ENCODE measurements at regions not wholly inside any gene's neighbourhood (a gene's known extent, or its start where the extent isn't known, plus 50 kb on each side); places are given as distances from the start of the nearest gene placed in this dataset.

DNA sequence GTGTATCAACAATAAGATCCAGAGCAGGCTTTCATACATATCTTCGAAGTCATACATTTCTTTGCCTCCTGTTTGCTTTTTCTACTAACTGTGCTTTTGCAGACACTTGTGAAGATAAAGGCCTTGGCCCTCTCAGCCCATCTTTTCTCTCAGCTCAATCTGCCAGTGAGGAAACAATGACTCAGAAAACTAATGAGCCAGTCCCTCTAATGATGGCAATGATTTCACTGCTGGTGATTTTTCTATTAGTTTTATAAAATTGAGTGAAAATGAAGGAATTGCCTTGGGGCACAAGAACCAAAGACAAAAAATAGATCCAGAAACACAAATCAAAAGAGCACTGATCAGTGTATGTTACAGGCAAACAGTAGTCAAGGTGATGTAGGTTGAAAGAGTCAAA is 167.7 kb upstream of the PPP2R2B start:
- DNase-seq (ENCODE audit: low read depth), result no peak
- H3K4me3 ChIP-seq (ENCODE audit: low read depth, low read length), result no peak overlapping the region
- TF ChIP-seq, protein P1, sequence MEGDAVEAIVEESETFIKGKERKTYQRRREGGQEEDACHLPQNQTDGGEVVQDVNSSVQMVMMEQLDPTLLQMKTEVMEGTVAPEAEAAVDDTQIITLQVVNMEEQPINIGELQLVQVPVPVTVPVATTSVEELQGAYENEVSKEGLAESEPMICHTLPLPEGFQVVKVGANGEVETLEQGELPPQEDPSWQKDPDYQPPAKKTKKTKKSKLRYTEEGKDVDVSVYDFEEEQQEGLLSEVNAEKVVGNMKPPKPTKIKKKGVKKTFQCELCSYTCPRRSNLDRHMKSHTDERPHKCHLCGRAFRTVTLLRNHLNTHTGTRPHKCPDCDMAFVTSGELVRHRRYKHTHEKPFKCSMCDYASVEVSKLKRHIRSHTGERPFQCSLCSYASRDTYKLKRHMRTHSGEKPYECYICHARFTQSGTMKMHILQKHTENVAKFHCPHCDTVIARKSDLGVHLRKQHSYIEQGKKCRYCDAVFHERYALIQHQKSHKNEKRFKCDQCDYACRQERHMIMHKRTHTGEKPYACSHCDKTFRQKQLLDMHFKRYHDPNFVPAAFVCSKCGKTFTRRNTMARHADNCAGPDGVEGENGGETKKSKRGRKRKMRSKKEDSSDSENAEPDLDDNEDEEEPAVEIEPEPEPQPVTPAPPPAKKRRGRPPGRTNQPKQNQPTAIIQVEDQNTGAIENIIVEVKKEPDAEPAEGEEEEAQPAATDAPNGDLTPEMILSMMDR (IDR thresholded peaks at IDR 0.05; ENCODE audit: insufficient read depth, low read depth, low read length), result no peak

DNA sequence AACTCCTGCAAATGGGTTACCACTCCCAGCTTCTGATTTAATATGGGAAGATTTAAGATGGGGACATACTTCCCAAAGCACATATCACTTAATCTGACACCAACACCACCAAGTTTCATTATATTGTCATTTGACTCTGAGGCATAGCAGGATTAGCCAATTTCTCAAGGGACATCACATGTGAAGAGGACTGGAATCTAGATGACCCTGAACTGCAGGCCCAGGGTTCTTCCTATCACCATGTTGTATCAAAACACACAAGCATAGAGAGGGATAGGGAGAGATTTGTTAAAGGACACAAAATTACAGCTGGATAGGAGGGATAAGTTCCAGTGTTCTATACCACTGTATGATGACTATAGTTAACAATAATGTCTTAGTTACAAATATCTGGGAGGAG is 168.3 kb upstream of the PPP2R2B start:
- DNase-seq (ENCODE audit: low read depth), result no peak
- no peak overlapping the region for H3K4me3 ChIP-seq (ENCODE audit: low read depth, low read length)
- TF ChIP-seq, protein P1 (IDR thresholded peaks at IDR 0.05; ENCODE audit: insufficient read depth, low read depth, low read length), result no peak

DNA sequence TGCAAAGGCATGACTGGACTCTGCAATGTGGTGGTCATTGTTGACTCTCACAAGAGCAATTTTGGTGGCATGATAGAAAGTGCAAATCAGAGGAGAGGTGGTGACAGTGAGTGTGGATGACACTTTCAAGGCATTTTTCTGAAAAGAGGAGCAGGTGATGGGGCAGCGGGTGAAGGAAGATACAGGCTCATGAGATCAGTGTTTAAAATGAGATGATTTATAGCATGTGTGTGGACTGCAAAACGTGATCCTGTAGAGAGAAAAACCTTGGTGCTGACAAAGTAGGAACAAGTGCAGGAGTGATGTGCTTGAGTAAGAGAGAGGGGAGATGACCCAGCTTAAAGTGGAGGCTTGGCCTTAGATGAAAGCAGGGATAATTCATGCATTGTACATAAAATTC is 171.2 kb upstream of the PPP2R2B start:
- DNase-seq (ENCODE audit: low read depth), result no peak
- no peak overlapping the region for H3K4me3 ChIP-seq (ENCODE audit: low read depth, low read length)
- TF ChIP-seq, protein P1 (IDR thresholded peaks at IDR 0.05; ENCODE audit: insufficient read depth, low read depth, low read length), result no peak

DNA sequence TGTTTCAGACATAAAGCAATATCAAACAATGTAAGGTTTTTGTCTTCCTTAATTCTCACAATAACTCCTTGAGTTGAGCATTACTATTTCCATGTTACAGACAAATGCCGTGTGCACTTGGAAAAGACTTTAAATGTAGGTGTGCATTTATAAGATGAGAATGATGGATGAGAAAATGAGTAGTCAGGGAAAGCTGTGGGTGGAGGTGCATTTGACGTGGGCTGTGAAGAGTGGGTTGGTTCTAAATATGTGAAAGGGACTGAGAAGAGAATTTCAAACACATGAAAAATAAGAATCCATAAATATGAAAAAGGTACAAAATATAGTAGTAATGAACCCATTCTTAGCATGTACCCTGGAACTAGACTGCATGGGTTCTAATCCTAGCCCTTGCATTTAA is 171.6 kb upstream of the PPP2R2B start:
- TF ChIP-seq, protein P1 (IDR thresholded peaks at IDR 0.05; ENCODE audit: insufficient read depth, low read depth, low read length), result no peak
- H3K4me3 ChIP-seq (ENCODE audit: low read depth, low read length), result no peak overlapping the region
- DNase-seq (ENCODE audit: low read depth), result no peak

DNA sequence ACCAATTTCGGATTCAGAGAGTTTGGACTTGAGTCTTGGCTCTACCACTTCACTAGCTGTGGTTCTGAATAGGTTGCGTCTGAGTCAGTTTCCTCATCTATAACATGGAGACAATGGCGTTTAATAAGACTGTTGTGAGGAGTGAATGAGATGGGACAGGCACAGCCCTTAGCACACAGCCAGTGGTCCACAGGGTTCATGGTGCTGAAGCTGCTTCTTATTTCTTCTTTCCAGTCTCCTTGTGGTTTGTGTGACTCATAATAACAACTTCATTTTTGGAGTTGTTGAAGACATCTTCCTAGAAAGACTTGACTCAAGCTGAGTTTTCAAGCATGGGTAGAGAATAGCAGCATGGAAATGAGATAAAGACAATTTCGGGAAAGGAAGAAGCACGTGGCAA is 172.6 kb upstream of the PPP2R2B start:
- no peak for DNase-seq (ENCODE audit: low read depth)

DNA sequence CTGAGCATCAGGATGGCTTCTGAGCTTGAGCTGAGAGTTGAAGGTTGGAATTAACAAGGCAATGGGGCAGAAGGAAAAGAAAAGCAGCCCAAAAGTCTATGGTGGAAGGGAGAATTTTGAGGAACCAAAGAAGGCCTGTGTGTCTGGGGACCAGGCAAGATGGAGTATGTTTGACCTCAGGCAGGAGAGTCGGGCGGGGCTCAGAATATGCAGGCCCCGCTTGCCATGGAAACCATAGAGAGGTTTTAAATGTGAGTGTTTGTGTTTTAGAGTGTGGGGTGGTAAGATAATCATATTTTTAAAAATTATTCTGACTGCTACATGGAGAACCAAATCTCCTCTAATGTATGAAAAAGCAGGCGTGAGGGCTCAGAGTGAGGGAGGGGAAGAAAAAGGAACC is 174.0 kb upstream of the PPP2R2B start:
- no peak overlapping the region for H3K4me3 ChIP-seq (ENCODE audit: low read depth, low read length)
- TF ChIP-seq, protein P1 (IDR thresholded peaks at IDR 0.05; ENCODE audit: insufficient read depth, low read depth, low read length), result no peak
- no peak for DNase-seq (ENCODE audit: low read depth)

More for the DNA sequence above, 172.6 kb upstream of the PPP2R2B start:
- TF ChIP-seq, protein P1 (IDR thresholded peaks at IDR 0.05; ENCODE audit: insufficient read depth, low read depth, low read length), result no peak
- no peak overlapping the region for H3K4me3 ChIP-seq (ENCODE audit: low read depth, low read length)

DNA sequence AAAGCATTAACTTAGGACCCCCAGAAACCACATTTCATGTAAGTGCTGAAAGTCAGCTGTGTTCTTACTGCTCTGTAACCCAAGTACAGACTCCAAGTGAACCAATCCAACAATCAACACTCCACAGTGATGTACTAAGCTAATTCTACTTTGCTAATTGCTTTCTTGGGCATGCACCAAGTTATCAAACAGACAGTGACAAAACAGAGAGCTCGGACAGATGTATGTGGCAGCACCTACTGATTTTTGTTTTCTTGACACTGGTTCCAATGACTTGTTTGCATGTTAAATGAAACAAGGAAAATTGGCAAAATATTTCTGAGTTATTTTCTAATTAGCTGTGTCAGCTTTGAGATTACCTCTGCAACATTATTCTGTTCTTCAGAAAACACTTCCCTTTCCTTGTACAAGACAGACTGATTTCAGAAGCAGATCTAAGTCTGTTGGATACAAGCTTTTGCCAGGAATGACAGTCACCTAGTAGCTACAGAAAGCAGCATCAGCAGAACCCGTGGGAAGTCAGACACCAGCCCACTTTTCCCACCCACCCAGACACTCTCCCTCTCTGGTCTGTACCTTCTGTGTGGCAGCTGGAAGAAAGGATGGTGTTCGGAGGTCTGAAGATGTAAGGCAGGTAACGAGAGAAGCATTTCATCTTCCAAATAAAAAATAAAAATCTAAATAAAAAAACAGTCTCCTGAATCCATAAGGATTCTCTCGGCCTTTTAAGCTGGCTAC is 176.7 kb upstream of the PPP2R2B start:
- TF ChIP-seq, protein P1 (IDR thresholded peaks at IDR 0.05; ENCODE audit: insufficient read depth, low read depth, low read length), result no peak

More for the DNA sequence above, 176.7 kb upstream of the PPP2R2B start:
- H3K4me3 ChIP-seq (ENCODE audit: low read depth, low read length), result no peak overlapping the region
- no peak for DNase-seq (ENCODE audit: low read depth)
